Stimulated activated CD4-positive, alpha-beta T cell treated with anti-CD3 and anti-CD28 coated beads, Interleukin-1b, Interleukin-23, amount 100 ng/mL, for 4 hours (primary cell): ENCODE measurements at regions not wholly inside any gene's neighbourhood (a gene's known extent, or its start where the extent isn't known, plus 50 kb on each side); places are given as distances from the start of the nearest gene placed in this dataset.
"Not testable (repeated sequence)": the region's sequence is repeated elsewhere in the genome, so short reads cannot be mapped to it uniquely, and the experiment has no call there.

Experiments
- DNase-seq, 2 donors: peaks; one replicate each; pipeline ENCODE4 v3.0.0-alpha.2; 2020; ENCODE audit warnings: low read depth in 2 of 2

DNA sequence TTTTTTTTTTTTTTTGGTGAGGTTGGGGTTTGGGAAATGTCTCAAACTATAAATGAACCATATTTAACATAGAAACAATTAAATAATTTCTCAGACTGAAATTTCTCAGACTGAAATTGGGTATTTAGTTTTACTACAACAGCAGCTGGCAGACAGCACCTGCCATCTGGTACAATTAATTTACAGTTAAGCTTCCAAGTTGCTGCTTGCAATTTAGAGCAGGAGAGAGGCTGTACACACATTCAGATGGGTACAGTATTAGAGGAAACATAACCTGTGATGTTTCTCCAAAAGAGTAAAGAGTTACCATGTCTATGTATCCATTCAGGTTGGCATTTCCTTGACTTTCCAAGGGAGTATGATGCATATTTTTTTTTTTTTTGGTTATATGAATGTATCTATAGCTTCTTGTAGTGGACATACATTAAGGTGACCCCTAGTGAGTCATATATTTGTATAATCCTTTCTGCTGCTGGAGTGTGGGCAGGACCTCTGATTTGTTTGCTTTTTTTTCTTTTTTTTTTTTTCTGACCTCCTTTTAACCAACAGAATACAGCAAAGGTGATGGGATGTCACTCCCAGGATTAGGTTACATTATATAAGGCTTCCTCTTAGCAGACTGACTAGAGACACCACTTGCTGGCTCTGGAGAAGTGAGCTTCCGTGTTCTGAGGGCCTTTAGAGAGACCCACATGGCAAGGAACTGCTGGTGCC, 201.7 kb downstream of the PTH2R start:
- no peak for DNase-seq

DNA sequence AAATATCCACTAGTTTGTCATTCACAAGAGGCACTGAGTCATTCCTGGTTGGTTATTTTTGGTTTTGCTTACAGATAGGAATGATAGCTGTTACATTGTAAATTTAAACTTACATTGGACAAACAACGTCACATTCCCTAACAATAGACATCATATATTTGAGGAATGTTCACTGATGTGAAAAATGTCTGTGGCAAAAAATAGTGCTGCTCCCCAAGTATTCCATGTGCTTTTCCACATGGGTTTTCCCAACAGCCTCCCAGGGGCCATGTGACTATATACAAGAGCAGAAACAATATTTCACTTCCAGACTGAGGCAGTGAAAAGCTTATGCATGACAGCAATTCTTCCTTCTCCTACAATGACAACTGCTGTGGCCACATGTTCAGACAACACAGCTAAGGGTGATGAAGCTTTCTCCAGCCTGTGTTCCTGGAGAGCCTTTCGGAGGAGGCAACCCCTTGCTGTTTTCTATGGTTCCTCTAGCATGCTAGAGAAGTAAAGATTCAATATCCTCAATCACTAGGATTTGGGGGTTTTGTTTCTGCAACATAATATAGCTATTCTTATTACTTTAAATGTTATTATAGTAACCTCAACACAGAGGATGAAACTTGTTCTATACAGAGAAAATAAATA, 202.7 kb downstream of the PTH2R start:
- no peak for DNase-seq

GRCh38 chr2:208615675-208616074, 209.1 kb downstream of the PTH2R start:
- DNase-seq, result not testable (repeated sequence)

DNA sequence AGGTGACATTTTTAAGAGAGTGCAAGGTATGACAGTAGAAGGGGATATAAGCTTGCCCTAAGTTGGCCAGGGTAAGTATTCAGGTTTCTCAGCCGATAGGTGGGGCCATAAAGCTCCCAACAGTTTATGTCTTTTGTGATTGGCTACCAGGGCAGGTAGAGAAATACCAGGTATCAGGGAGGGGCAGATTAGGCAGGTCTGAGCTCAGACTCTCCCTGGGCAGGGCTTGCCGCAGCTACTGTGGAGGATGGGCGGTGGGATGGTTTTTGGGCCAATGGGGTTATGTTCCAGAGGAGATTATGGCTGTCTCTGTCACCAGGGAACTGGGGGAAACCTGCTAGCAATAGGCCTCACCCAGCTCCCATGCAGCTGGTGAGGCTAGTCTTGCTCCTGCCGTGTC, 211.6 kb downstream of the PTH2R start:
- DNase-seq, result no peak

- DNase-seq, result no peak
Measured at GRCh38 chr2:208619993-208620392, 213.4 kb downstream of the PTH2R start.

- DNase-seq, result no peak
Measured at GRCh38 chr2:208620487-208620978, 213.9 kb downstream of the PTH2R start.

DNA sequence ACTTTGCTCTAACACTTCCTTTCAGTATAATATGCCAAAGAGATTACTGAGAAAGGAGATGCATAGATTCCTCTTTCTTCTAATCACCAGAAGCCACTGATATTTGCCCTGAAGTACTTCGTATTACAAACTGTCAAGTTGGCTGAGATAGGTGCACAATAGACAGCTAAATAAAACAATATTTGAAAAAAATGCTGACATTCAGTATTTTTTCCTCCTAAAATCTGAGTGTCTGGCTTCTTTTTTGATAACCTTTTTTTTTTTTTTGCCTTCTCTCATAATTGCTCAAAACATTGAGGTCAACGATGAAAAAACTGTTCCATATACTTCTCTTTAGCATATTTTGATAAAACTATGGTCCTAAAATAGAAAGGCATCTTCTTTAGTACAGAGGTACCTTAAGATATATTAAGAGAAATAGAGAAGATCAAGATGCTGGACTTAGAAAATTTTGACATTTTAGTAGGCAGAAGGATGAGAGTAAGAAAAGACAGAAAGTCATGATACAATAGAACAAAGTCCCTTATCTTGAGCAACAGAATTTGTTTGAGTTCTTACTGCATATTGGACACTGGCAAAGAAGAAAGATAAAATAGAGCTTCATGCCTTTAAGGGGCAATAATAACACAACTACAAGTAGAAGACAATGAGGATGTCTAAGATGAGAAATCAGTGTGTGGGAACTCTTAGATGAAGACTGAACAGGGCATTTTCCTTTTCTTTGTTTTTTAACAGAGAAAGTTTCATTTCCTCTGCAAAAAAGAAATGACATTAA, 220.7 kb downstream of the PTH2R start:
- DNase-seq, result no peak

- no peak for DNase-seq
Measured at GRCh38 chr2:208627916-208628315, 221.3 kb downstream of the PTH2R start.

GRCh38 chr2:208638059-208638458, 231.5 kb downstream of the PTH2R start:
- DNase-seq, result no peak

DNA sequence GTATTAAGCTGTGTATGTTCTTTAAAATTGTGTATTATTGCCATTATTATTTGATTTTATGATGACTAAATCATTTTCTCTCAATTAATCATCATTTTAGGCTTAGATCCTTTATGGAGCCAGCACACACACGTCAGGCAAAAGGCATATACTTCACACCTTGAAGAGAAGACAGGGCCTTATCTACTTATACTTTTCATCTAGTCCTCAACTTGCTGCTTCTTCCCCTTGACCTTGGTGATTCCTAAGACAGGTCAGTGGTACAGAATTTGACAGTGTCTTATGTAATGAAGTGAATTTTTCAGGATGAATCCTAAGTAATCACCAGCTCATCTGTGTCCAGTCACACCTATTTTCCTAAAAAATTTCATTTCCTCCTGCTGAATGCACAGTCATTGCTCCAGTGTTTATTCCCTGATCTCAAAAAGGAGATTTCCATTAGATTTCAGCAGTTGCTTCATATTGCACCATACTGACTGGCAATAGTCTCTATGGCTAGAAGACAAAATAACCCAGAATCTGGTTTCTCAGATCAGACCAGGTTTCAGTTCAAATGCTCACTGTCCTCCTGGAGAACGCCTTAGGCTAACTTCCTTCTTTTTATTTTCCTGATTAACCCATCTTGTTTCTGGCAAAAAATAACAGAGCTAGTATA, 235.7 kb downstream of the PTH2R start:
- no peak for DNase-seq

DNA sequence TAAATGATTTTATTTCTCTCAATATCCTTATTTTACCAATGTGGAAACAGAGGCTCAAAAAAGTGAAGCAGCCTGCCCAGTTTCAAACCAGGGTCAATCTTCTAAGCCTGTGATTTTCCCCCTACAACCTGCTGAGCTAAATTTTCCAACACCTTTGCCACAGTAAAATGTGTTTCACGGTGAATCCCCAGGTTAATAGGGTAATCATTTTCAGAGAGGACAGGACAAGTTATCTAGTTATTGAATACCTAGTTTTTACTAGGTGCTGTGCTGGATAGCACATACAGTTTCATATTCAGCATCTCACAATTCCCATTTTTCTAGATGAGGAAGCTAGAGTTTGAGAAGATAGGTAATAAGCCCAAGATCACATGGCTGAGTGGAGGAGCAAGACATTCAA, 236.6 kb downstream of the PTH2R start:
- no peak for DNase-seq

GRCh38 chr2:208645226-208645625, 238.6 kb downstream of the PTH2R start:
- DNase-seq, result no peak

DNA sequence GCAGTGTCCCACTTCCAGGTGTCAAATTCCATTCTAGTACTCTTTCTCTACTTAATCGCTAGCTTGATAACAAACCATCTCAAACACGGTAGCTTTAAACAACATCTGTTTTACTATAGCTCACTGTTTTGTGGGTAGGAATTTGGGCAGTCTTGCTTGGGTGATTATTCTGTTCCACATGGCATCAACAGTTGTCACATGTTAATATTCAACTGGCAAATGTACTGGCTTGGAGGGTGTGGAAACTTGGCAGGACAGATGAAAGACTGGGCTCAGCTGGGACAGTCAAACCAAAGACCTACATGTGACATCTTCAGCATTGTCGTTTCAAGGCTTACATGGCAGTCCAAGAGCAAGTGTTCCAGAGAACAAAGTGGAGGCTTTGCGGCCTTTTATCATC, 241.8 kb downstream of the PTH2R start:
- DNase-seq, result no peak

DNA sequence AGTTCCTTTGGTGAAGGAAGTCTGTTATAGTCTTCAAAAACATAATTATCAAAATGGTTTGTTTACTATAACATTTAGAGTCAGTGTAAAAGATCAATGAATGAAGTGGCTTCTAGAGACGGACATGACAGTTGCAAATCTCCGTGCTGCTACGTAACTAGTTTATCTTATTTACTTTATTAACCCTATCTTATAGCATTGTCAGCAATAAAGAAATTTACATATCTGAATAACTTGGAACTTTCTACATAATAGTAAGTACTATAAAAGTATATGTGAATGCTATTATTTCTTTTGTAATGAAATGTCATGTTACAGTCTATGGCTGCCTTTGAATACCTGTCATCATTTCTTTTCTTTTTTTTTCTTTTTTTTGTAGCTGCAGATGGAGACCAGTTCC, 246.8 kb downstream of the PTH2R start:
- no peak for DNase-seq

GRCh38 chr2:208654056-208654455, 247.5 kb downstream of the PTH2R start:
- no peak for DNase-seq

DNA sequence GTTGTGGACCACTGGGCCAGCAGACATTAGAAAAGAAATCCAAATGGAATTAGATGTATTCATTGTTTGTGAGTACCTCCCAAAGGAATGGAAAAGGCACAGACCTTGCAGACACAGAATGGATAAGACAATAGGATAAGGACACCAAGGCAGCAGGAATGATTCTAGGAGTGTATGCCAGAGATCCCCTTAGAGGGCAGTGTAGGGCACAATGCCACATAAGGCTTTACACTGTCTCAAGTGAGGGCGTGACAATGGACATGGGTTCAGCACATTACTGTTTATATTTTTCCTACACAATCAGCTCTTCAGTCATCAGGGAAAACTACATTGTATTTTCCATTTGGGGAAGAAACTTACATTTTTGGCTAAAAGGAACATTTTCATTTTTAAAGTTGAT, 250.9 kb downstream of the PTH2R start:
- DNase-seq, result no peak

DNA sequence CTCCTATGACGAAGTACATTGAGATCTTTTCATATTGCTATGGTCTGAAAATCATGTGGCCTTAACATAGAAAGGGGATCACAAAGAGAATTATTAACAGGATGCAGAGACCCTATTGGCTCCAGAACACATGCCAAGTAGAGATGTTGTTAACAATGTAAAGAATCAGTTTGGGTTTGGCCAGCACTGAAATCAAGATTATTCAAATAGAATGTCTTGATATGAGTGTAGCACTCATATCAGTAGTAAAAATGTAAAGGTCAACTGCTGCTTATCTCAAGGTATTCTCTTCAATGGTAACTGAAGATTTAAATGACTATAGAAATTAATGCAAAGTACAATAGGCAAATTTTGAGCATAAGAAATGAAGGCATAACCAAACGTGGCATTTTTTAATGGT, 262.8 kb downstream of the PTH2R start:
- no peak for DNase-seq

DNA sequence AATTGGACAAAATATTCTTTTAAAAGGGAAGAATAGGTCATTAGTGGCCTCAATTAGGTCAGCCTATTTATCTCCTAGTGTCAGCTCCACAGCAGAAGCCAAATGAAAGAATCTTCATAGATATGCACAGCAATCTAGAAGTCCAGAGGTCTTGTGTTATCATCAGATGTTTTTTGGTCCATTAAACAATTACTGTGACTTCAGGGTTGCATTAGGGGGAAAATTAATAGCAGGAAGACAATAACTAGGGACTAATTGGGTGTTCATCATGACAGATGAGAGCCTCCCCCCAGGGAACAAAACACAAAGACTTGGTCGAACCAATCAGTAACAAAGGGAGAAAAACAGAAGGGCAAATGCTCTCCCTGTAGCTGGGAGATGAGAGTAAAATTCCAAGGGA, 264.7 kb downstream of the PTH2R start:
- no peak for DNase-seq

DNA sequence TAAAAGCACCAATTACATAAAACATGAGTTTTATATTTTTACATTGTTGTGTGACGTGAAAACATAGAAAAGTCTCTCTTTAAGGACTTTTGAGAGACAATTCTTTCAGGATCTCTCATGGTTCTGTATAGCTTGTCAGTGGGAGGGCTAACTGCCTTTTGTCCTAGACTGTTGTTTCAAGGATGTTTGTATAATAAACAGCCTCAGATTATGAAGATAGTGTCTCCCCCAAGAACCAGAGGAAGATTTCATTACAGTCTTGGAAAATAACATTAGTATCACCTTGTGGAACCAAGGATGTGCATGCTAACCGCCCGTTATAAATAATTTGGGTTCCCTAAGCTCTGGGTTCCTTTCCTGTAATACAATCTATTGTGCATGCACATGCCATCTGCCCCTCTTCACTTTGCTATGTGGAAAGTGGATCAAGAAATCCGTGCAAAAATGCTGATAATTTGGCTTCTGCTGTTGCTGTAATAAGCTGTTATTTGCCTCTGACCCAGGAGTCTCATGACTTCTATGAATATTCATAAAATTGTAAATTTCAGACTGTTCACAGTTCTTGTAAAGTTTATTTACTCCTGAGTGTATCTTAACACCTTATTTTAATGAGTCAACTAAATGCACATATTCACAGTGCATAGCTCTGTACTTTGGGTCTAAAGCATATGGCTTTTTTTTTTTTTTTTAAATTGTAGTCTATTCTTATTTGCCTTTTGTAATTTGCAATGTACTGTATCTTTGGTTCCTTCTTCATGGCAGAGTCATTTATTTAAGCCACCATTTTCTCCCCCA, 265.5 kb downstream of the PTH2R start:
- DNase-seq, result no peak

- no peak for DNase-seq
Measured at GRCh38 chr2:208673631-208674030, 267.0 kb downstream of the PTH2R start.

- no peak for DNase-seq
Measured at GRCh38 chr2:208674919-208675318, 268.3 kb downstream of the PTH2R start.
